ENCODE measurements at regions not wholly inside any gene's neighbourhood (a gene's known extent, or its start where the extent isn't known, plus 50 kb on each side); places are given as distances from the start of the nearest gene placed in this dataset.

- in situ Hi-C loops (cut with MboI) = no loop called here
- Histone ChIP-seq H3K27me3 (ENCODE audit: control insufficient read depth in 2 of 2, insufficient read depth in 2 of 2, low read length in 2 of 2) (no peaks in the 10 kb centered on the region), H4K20me1 (replicated peaks; ENCODE audit: control insufficient read depth, insufficient read depth, low read length) (no peaks in the 10 kb centered on the region), H3K4me2 (ENCODE audit: insufficient read depth, low read length) (no peak overlapping the region), H3K36me3 (ENCODE audit: control insufficient read depth, insufficient read depth, low read length) (no peaks in the 10 kb centered on the region), H3K4me1 (replicated peaks in 1 of 2; ENCODE audit: control insufficient read depth in 2 of 2, insufficient read depth in 2 of 2, low read length in 2 of 2) (no peaks in the 10 kb centered on the region), H3K4me3 (no peak overlapping the region), H3K9me3 (replicated peaks; ENCODE audit: control insufficient read depth, insufficient read depth, low read depth, low read length) (no peaks in the 10 kb centered on the region), H3K79me2 (ENCODE audit: control insufficient read depth, insufficient read depth, low read length) (no peaks in the 10 kb centered on the region), H3K9ac (ENCODE audit: insufficient read depth in 1 of 2, low read depth in 2 of 2, low read length in 2 of 2) (no peak overlapping the region), H3K9me1 (ENCODE audit: control insufficient read depth, insufficient read depth, low read length) (no peaks in the 10 kb centered on the region), H2AFZ (ENCODE audit: low read depth, low read length) (no peak overlapping the region), H3K27ac (ENCODE audit: extremely low read depth, low read depth, low read length) (no peak overlapping the region)
- ATAC-seq (no peak), FAIRE-seq (no peak), DNase-seq (ENCODE audit: extremely low read depth in 1 of 4, low spot score in 3 of 4) (no peak)
- intact Hi-C loops (cut with micrococcal nuclease) = no loop called here
- ChIA-PET POLR2A (no interaction called here), CTCF (ENCODE audit: low intra/inter-chr PET ratio) (no interaction called here)
- no TSS peak for BruUV-seq (replicated peaks)
- TF ChIP-seq ZNF184 (CRISPR knock-in tag; IDR thresholded peaks at IDR 0.05) (no peak), ZNF224 (CRISPR knock-in tag; IDR thresholded peaks at IDR 0.05) (no peak), TCF3 (CRISPR knock-in tag; IDR thresholded peaks at IDR 0.05) (no peak), E2F4 (CRISPR knock-in tag; IDR thresholded peaks at IDR 0.05; ENCODE audit: low read depth) (no peak), DEAF1 (CRISPR knock-in tag; IDR thresholded peaks at IDR 0.05) (no peak), ZNF511 (CRISPR knock-in tag; IDR thresholded peaks at IDR 0.05) (no peak), ZC3H4 (CRISPR knock-in tag; IDR thresholded peaks at IDR 0.05; ENCODE audit: borderline replicate concordance) (no peak), BRD9 (IDR thresholded peaks at IDR 0.05; ENCODE audit: low read depth, partially characterized antibody) (no peak), SFPQ (IDR thresholded peaks at IDR 0.05; ENCODE audit: low read depth, low read length) (no peak), XRCC5 (IDR thresholded peaks at IDR 0.05; ENCODE audit: low read depth, low read length) (no peak), MAZ (CRISPR knock-in tag; conservative IDR thresholded peaks at IDR 0.05 in 1 of 2, IDR thresholded peaks at IDR 0.05 in 1 of 2) (no peak)
These were observed 181.7 kb upstream of the ZNF717 start for GRCh38 chr3:75967071-75967470.

Measured in K562 (cell line).